LNCAP (cell line): ENCODE measurements at regions not wholly inside any gene's neighbourhood (a gene's known extent, or its start where the extent isn't known, plus 50 kb on each side); places are given as distances from the start of the nearest gene placed in this dataset.

Experiments used
- TF ChIP-seq, protein P1 (sequence below): fragments of 450-650 bp; IDR thresholded peaks from 2 replicates; pipeline ENCODE4 v1.5.1; 2017; ENCODE audit warnings: mild to moderate bottlenecking

DNA sequence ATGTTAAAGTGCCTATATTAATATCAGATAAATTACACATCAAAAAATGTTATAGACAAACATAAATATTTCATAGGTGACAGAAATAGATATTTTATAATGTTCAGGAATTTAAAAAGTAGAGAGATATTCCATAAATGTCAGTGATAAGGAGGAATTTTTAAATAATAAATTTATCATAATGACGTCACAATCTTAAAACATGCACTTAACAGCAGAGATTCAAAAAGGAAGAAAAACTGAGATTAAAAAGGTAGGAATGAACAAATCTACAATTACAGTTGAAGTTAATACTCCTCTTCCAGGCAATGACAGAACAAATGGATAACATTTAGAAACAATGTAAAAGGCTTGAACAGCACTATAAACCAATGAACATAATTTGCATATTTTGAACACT is 345.4 kb upstream of the NOX3 start:
- TF ChIP-seq, protein P1, sequence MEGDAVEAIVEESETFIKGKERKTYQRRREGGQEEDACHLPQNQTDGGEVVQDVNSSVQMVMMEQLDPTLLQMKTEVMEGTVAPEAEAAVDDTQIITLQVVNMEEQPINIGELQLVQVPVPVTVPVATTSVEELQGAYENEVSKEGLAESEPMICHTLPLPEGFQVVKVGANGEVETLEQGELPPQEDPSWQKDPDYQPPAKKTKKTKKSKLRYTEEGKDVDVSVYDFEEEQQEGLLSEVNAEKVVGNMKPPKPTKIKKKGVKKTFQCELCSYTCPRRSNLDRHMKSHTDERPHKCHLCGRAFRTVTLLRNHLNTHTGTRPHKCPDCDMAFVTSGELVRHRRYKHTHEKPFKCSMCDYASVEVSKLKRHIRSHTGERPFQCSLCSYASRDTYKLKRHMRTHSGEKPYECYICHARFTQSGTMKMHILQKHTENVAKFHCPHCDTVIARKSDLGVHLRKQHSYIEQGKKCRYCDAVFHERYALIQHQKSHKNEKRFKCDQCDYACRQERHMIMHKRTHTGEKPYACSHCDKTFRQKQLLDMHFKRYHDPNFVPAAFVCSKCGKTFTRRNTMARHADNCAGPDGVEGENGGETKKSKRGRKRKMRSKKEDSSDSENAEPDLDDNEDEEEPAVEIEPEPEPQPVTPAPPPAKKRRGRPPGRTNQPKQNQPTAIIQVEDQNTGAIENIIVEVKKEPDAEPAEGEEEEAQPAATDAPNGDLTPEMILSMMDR: no peak

DNA sequence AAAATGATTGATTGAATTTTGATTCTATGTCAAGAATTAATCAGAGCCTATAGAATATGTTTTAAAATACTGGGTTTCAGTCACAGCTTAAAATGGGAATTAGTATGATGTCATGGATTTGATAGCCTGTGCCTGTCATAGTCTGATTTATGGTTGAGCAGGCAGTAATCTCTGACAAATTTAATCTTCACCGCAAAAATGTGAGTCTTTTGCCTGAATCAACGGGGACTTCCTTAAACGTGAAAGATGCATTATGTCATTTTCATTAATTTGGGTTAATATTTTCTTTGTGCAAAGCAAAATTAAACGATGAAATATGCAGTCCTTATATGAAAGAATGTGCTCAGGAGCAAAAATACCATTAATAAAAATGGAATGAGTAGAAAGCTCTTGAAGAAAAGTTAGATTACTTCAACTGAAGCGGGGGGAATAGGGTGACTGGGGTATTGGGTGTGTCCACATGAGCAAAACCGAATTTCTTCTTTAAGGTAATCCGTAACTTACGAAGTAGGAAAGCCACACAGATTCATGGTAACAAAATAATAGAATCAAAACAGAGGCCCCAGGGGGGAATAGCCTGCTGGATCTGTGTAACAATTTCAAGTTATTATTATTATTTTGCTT is 339.6 kb upstream of the NOX3 start:
- TF ChIP-seq, protein P1: no peak

DNA sequence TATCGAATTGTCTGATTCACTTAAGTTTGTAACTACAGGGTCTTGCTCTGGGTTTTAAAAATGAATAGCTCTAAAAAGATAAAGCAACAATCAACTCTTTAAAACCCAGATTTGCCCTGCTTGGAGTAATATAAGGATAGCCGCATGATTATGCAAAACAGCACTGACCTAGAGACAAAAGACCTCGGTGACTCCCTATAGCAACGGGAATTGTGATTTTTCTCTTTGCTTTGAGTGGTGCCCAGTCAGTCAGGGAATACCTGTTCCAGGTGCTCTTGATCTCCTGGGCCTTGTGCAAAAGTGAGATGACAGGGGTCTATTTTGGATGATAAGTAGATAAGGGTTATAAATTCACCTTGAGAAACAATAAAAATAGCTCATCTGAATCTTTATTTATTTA is 336.3 kb upstream of the NOX3 start:
- TF ChIP-seq, protein P1: no peak

DNA sequence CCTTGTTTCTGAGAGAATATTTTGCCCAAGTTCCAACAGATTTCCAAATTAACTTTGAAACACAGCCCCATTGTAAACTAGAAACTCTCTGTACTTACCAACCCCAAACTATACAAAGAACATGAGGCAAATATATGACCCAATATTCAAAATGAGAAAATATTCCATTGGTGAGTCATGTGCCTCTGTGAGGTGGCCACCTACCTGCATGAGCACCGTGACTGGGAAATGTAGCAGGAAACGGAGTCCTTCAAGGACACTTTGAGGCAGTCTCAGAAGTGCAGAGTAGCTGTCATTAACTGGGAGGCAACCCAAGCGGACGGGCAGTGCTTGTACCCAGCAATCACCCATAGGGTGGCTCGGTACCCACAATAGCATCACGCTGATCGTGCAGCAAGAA is 335.5 kb upstream of the NOX3 start:
- TF ChIP-seq, protein P1: no peak

DNA sequence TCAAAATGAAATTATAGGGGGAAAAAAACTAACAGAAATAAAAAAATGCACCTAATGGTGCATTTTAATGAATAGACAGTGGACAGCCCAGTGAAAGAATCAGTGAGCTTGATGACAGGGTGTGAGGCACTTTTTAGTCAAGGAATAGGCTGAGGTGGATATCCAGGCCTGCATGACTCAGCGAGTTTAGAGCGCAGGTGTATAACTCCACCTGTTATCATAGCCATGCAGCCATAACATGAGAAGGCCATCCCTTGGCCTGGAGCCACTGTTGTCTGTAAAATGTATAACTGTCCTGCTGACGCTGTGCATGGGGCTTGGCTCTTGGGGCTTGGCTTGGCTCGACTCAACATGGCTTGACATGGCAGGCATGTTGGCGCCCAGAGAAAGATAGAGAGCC is 331.5 kb upstream of the NOX3 start:
- TF ChIP-seq, protein P1: no peak

DNA sequence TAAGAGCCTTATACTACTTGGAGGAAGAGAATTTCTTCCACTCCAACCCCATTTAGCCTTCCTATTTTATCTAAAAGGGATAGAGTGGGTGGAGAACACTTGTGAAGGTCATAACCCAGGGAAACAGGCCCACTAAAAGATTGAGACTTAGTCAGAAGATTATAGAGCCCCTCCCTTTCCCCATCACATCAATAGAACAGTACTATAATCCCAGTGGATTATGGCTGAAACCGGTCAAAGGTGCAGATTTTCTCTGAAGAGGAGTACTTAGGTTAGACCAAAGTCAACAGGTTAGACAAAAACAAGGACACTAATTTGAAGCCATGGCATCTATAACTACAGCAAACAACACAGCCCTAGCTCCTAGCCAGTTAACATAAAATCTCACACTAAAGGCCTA is 330.9 kb upstream of the NOX3 start:
- TF ChIP-seq, protein P1: no peak

DNA sequence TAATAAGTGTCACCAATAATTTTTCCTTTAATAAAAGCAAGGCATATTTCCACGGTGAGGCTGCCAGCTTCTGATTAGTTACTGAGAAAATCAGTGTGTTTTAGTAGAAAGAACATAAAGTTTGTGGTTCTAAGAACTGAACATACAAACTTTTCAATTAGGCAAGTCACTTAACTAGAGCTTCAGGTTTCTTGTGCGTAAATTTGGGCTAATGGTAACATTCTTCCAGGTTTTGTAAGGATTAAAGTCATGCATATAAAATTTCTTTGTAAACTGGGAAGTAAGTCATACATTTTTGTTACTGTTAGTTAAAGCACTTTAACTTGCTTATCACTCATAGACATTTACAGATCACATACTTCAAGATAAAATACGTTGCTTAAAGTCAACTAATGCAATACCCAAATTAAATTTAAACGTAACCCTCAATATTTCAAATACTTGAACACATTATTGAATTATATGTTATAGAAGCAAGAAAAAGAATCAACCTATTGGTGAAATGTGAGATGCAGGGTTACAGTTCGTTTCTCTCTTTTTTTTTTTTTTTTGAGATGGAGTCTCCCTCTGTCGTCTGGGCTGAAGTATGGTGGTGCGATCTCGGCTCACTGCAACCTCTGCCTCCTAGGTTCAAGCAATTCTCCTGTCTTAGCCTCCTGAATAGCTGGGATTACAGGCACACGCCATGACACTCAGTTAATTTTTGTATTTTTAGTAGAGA is 327.3 kb upstream of the NOX3 start:
- TF ChIP-seq, protein P1: no peak
